HepG2 (cell line): ENCODE measurements at regions not wholly inside any gene's neighbourhood (a gene's known extent, or its start where the extent isn't known, plus 50 kb on each side); places are given as distances from the start of the nearest gene placed in this dataset.

Experiments
- CREB1 ChIP-seq, 2 experiments: fragments of 450-650 bp in 1 of 2; IDR thresholded peaks; 2 replicates each; pipeline ENCODE4 v1.6.1; 2016 to 2017; ENCODE audit warnings: control low read depth in 1 of 2, mild to moderate bottlenecking in 1 of 2, missing compliant biosample characterization in 1 of 2, missing genetic modification characterization in 1 of 2
- HNRNPK ChIP-seq: fragments of 200-400 bp; formaldehyde crosslinking; IDR thresholded peaks from 2 replicates; pipeline ENCODE4 v1.6.1; 2018; ENCODE audit warnings: low read length, low read depth, moderate library complexity, mild to moderate bottlenecking; ENCODE audit not compliant: poor library complexity, severe bottlenecking
- HNRNPUL1 ChIP-seq: fragments of 200-400 bp; formaldehyde crosslinking; IDR thresholded peaks from 2 replicates; pipeline ENCODE4 v1.6.1; 2017; ENCODE audit warnings: low read depth, mild to moderate bottlenecking, low read length, moderate library complexity
- NFE2L2 ChIP-seq: fragments of 150-350 bp; IDR thresholded peaks from 2 replicates; pipeline ENCODE4 v1.6.1; 2014; ENCODE audit warnings: low read length
- RELA ChIP-seq: sonication (generic); formaldehyde crosslinking; IDR thresholded peaks from 2 replicates; pipeline ENCODE4 v1.4.0; 2020; ENCODE audit warnings: missing genetic modification reagents
- SMAD3 ChIP-seq: sonication (generic); formaldehyde crosslinking; IDR thresholded peaks from 2 replicates; pipeline ENCODE4 v1.4.0; 2020; ENCODE audit warnings: missing genetic modification reagents
- ZNF264 ChIP-seq: sonication (generic); formaldehyde crosslinking; IDR thresholded peaks from 2 replicates; pipeline ENCODE4 v1.4.0; 2020; ENCODE audit warnings: missing genetic modification reagents
- ZNF350 ChIP-seq: sonication (generic); formaldehyde crosslinking; IDR thresholded peaks from 2 replicates; pipeline ENCODE4 v1.4.0; 2020; ENCODE audit warnings: mild to moderate bottlenecking, low read depth, missing genetic modification reagents, borderline replicate concordance
- TF ChIP-seq, protein P1 (sequence below): sonication (generic); formaldehyde crosslinking; IDR thresholded peaks from 2 replicates; pipeline ENCODE4 v1.4.0; 2020; ENCODE audit warnings: missing genetic modification reagents
- TF ChIP-seq, protein P2 (sequence below): sonication (generic); formaldehyde crosslinking; IDR thresholded peaks from 2 replicates; pipeline ENCODE4 v1.5.0; 2020; ENCODE audit warnings: mild to moderate bottlenecking, low read depth, missing genetic modification reagents, borderline replicate concordance
- TF ChIP-seq, protein P3 (sequence below): sonication (generic); formaldehyde crosslinking; IDR thresholded peaks from 2 replicates; pipeline ENCODE4 v1.5.0; 2020; ENCODE audit warnings: mild to moderate bottlenecking, missing genetic modification reagents, moderate library complexity

DNA sequence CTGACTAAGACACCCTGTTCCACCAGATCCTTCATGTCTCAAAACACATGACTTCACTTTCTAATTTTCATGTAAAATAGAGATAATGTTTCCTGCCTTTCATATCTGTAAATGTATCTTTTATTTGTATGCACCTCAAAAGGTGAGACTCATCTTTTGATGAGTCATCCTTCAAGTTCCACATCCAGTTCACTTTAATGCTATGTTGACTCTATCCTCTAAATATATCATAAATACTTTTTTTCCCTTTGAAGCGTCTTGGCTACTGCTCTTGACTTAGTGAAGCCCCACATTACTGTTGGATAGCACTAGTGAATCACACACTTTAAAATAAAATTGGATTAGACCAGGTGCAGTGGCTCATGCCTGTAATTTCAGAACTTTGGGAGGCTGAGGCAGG, 741.1 kb downstream of the VGLL3 start:
- peak; percentile 74 for TF ChIP-seq NFE2L2
- TF ChIP-seq, protein P1, sequence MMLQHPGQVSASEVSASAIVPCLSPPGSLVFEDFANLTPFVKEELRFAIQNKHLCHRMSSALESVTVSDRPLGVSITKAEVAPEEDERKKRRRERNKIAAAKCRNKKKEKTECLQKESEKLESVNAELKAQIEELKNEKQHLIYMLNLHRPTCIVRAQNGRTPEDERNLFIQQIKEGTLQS = no peak
- TF ChIP-seq ZNF264 = no peak
- TF ChIP-seq, protein P2, sequence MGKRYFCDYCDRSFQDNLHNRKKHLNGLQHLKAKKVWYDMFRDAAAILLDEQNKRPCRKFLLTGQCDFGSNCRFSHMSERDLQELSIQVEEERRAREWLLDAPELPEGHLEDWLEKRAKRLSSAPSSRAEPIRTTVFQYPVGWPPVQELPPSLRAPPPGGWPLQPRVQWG (CRISPR knock-in tag) = no peak
- TF ChIP-seq, protein P3, sequence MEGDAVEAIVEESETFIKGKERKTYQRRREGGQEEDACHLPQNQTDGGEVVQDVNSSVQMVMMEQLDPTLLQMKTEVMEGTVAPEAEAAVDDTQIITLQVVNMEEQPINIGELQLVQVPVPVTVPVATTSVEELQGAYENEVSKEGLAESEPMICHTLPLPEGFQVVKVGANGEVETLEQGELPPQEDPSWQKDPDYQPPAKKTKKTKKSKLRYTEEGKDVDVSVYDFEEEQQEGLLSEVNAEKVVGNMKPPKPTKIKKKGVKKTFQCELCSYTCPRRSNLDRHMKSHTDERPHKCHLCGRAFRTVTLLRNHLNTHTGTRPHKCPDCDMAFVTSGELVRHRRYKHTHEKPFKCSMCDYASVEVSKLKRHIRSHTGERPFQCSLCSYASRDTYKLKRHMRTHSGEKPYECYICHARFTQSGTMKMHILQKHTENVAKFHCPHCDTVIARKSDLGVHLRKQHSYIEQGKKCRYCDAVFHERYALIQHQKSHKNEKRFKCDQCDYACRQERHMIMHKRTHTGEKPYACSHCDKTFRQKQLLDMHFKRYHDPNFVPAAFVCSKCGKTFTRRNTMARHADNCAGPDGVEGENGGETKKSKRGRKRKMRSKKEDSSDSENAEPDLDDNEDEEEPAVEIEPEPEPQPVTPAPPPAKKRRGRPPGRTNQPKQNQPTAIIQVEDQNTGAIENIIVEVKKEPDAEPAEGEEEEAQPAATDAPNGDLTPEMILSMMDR (CRISPR knock-in tag) = no peak
- TF ChIP-seq HNRNPK = no peak
- TF ChIP-seq CREB1 (IDR thresholded peaks at IDR 0.05) = no peak
- no peak for TF ChIP-seq CREB1 (CRISPR knock-in tag; IDR thresholded peaks at IDR 0.05)
- TF ChIP-seq ZNF350 = no peak
- TF ChIP-seq HNRNPUL1 = no peak
- no peak for TF ChIP-seq RELA (CRISPR knock-in tag)
- TF ChIP-seq SMAD3 (CRISPR knock-in tag) = no peak
